ENCODE measurements at regions not wholly inside any gene's neighbourhood (a gene's known extent, or its start where the extent isn't known, plus 50 kb on each side); places are given as distances from the start of the nearest gene placed in this dataset.
"Not testable (repeated sequence)": the region's sequence is repeated elsewhere in the genome, so short reads cannot be mapped to it uniquely, and the experiment has no call there.

GRCh38 chr14:85146779-85147178 is 383.2 kb upstream of the FLRT2 start:
- DNase-seq (ENCODE audit: low read depth) = no peak

- no peak for DNase-seq (ENCODE audit: low read depth)
These were observed 379.8 kb upstream of the FLRT2 start for GRCh38 chr14:85150166-85150565.

- DNase-seq (ENCODE audit: low read depth) = no peak
These were observed 375.2 kb upstream of the FLRT2 start for GRCh38 chr14:85154714-85155113.

GRCh38 chr14:85156319-85156718 is 373.6 kb upstream of the FLRT2 start:
- DNase-seq (ENCODE audit: low read depth) = no peak

GRCh38 chr14:85159726-85160125 is 370.2 kb upstream of the FLRT2 start:
- no peak for DNase-seq (ENCODE audit: low read depth)

- no peak for DNase-seq (ENCODE audit: low read depth)
These were observed 364.9 kb upstream of the FLRT2 start for GRCh38 chr14:85165094-85165493.

- no peak for DNase-seq (ENCODE audit: low read depth)
These were observed 360.6 kb upstream of the FLRT2 start for GRCh38 chr14:85169381-85169780.

- no peak for DNase-seq (ENCODE audit: low read depth)
These were observed 357.7 kb upstream of the FLRT2 start for GRCh38 chr14:85172290-85172689.

- no peak for DNase-seq (ENCODE audit: low read depth)
These were observed 357.0 kb upstream of the FLRT2 start for GRCh38 chr14:85172889-85173477.

- no peak for DNase-seq (ENCODE audit: low read depth)
These were observed 354.4 kb upstream of the FLRT2 start for GRCh38 chr14:85175556-85175955.

GRCh38 chr14:85178864-85179263 is 351.1 kb upstream of the FLRT2 start:
- no peak for DNase-seq (ENCODE audit: low read depth)

- no peak for DNase-seq (ENCODE audit: low read depth)
These were observed 349.1 kb upstream of the FLRT2 start for GRCh38 chr14:85180876-85181275.

GRCh38 chr14:85182282-85182681 is 347.7 kb upstream of the FLRT2 start:
- no peak for DNase-seq (ENCODE audit: low read depth)

- no peak for DNase-seq (ENCODE audit: low read depth)
These were observed 343.9 kb upstream of the FLRT2 start for GRCh38 chr14:85186082-85186481.

- no peak for DNase-seq (ENCODE audit: low read depth)
These were observed 342.4 kb upstream of the FLRT2 start for GRCh38 chr14:85187521-85187920.

- no peak for DNase-seq (ENCODE audit: low read depth)
These were observed 341.1 kb upstream of the FLRT2 start for GRCh38 chr14:85188836-85189235.

GRCh38 chr14:85189253-85189652 is 340.7 kb upstream of the FLRT2 start:
- not testable (repeated sequence) for DNase-seq (ENCODE audit: low read depth)

GRCh38 chr14:85190251-85190650 is 339.7 kb upstream of the FLRT2 start:
- no peak for DNase-seq (ENCODE audit: low read depth)

- DNase-seq (ENCODE audit: low read depth) = no peak
These were observed 338.0 kb upstream of the FLRT2 start for GRCh38 chr14:85191986-85192385.

- no peak for DNase-seq (ENCODE audit: low read depth)
These were observed 334.0 kb upstream of the FLRT2 start for GRCh38 chr14:85195872-85196477.

GRCh38 chr14:85198001-85198400 is 331.9 kb upstream of the FLRT2 start:
- DNase-seq (ENCODE audit: low read depth) = no peak

GRCh38 chr14:85205875-85206274 is 324.1 kb upstream of the FLRT2 start:
- no peak for DNase-seq (ENCODE audit: low read depth)

GRCh38 chr14:85214471-85214870 is 315.5 kb upstream of the FLRT2 start:
- DNase-seq (ENCODE audit: low read depth) = no peak

GRCh38 chr14:85217412-85217811 is 312.5 kb upstream of the FLRT2 start:
- no peak for DNase-seq (ENCODE audit: low read depth)
